ENCODE measurements at regions not wholly inside any gene's neighbourhood (a gene's known extent, or its start where the extent isn't known, plus 50 kb on each side); places are given as distances from the start of the nearest gene placed in this dataset.

- TF ChIP-seq CTCF (conservative IDR thresholded peaks at IDR 0.05), result no peak
- no peak overlapping the region for H3K27ac Mint-ChIP-seq
- H3K27me3 Mint-ChIP-seq, result peaks cover 3% of the 10 kb centered on the region
- no peaks in the 10 kb centered on the region for H3K9me3 Mint-ChIP-seq
- H3K4me1 Mint-ChIP-seq (ENCODE audit: unreplicated experiment), result no peaks in the 10 kb centered on the region
- no peak for DNase-seq (ENCODE audit: extremely low spot score, unreplicated experiment)
- no peak overlapping the region for H3K4me3 Mint-ChIP-seq
- no peaks in the 10 kb centered on the region for H3K36me3 Mint-ChIP-seq
These were observed 638.5 kb downstream of the COL12A1 start for GRCh38 chr6:74567281-74567922.

GRCh38 chr6:74557236-74557635 is 648.6 kb downstream of the COL12A1 start:
- Mint-ChIP-seq H3K27me3 (peaks cover 3% of the 10 kb centered on the region), H3K36me3 (no peaks in the 10 kb centered on the region), H3K9me3 (peaks cover 2% of the 10 kb centered on the region), H3K27ac (no peak overlapping the region), H3K4me1 (ENCODE audit: unreplicated experiment) (no peaks in the 10 kb centered on the region), H3K4me3 (no peak overlapping the region)
- TF ChIP-seq CTCF (conservative IDR thresholded peaks at IDR 0.05), result no peak
- DNase-seq (ENCODE audit: extremely low spot score, unreplicated experiment), result no peak

- no peaks in the 10 kb centered on the region for H3K4me1 Mint-ChIP-seq (ENCODE audit: unreplicated experiment)
- no peak for DNase-seq (ENCODE audit: extremely low spot score, unreplicated experiment)
- H3K27ac Mint-ChIP-seq, result no peak overlapping the region
- TF ChIP-seq CTCF (conservative IDR thresholded peaks at IDR 0.05), result no peak
- no peaks in the 10 kb centered on the region for H3K27me3 Mint-ChIP-seq
- H3K4me3 Mint-ChIP-seq, result no peak overlapping the region
- peaks cover 4% of the 10 kb centered on the region for H3K9me3 Mint-ChIP-seq
- no peaks in the 10 kb centered on the region for H3K36me3 Mint-ChIP-seq
These were observed 651.8 kb downstream of the COL12A1 start for GRCh38 chr6:74554041-74554440.

GRCh38 chr6:74551896-74552295 is 654.0 kb downstream of the COL12A1 start:
- H3K36me3 Mint-ChIP-seq, result no peaks in the 10 kb centered on the region
- no peaks in the 10 kb centered on the region for H3K4me1 Mint-ChIP-seq (ENCODE audit: unreplicated experiment)
- TF ChIP-seq CTCF (conservative IDR thresholded peaks at IDR 0.05), result no peak
- H3K27me3 Mint-ChIP-seq, result no peaks in the 10 kb centered on the region
- no peak overlapping the region for H3K4me3 Mint-ChIP-seq
- DNase-seq (ENCODE audit: extremely low spot score, unreplicated experiment), result no peak
- peaks cover 4% of the 10 kb centered on the region for H3K9me3 Mint-ChIP-seq
- H3K27ac Mint-ChIP-seq, result no peak overlapping the region

- H3K4me1 Mint-ChIP-seq (ENCODE audit: unreplicated experiment), result no peaks in the 10 kb centered on the region
- peaks cover 4% of the 10 kb centered on the region for H3K9me3 Mint-ChIP-seq
- no peaks in the 10 kb centered on the region for H3K36me3 Mint-ChIP-seq
- no peak overlapping the region for H3K4me3 Mint-ChIP-seq
- DNase-seq (ENCODE audit: extremely low spot score, unreplicated experiment), result no peak
- no peaks in the 10 kb centered on the region for H3K27me3 Mint-ChIP-seq
- TF ChIP-seq CTCF (conservative IDR thresholded peaks at IDR 0.05), result no peak
- H3K27ac Mint-ChIP-seq, result no peak overlapping the region
These were observed 655.0 kb downstream of the COL12A1 start for GRCh38 chr6:74550821-74551220.

GRCh38 chr6:74549746-74550145 is 656.1 kb downstream of the COL12A1 start:
- Mint-ChIP-seq H3K9me3 (peaks cover 4% of the 10 kb centered on the region), H3K36me3 (no peaks in the 10 kb centered on the region), H3K27ac (no peak overlapping the region)

More at GRCh38 chr6:74549746-74550145, 656.1 kb downstream of the COL12A1 start:
- H3K4me1 Mint-ChIP-seq (ENCODE audit: unreplicated experiment), result no peaks in the 10 kb centered on the region
- H3K4me3 Mint-ChIP-seq, result no peak overlapping the region
- DNase-seq (ENCODE audit: extremely low spot score, unreplicated experiment), result no peak
- TF ChIP-seq CTCF (conservative IDR thresholded peaks at IDR 0.05), result no peak
- H3K27me3 Mint-ChIP-seq, result no peaks in the 10 kb centered on the region

Measured in type B pancreatic cell (in vitro differentiated cells).